ENCODE measurements at regions not wholly inside any gene's neighbourhood (a gene's known extent, or its start where the extent isn't known, plus 50 kb on each side); places are given as distances from the start of the nearest gene placed in this dataset.

- TF ChIP-seq, protein P1, sequence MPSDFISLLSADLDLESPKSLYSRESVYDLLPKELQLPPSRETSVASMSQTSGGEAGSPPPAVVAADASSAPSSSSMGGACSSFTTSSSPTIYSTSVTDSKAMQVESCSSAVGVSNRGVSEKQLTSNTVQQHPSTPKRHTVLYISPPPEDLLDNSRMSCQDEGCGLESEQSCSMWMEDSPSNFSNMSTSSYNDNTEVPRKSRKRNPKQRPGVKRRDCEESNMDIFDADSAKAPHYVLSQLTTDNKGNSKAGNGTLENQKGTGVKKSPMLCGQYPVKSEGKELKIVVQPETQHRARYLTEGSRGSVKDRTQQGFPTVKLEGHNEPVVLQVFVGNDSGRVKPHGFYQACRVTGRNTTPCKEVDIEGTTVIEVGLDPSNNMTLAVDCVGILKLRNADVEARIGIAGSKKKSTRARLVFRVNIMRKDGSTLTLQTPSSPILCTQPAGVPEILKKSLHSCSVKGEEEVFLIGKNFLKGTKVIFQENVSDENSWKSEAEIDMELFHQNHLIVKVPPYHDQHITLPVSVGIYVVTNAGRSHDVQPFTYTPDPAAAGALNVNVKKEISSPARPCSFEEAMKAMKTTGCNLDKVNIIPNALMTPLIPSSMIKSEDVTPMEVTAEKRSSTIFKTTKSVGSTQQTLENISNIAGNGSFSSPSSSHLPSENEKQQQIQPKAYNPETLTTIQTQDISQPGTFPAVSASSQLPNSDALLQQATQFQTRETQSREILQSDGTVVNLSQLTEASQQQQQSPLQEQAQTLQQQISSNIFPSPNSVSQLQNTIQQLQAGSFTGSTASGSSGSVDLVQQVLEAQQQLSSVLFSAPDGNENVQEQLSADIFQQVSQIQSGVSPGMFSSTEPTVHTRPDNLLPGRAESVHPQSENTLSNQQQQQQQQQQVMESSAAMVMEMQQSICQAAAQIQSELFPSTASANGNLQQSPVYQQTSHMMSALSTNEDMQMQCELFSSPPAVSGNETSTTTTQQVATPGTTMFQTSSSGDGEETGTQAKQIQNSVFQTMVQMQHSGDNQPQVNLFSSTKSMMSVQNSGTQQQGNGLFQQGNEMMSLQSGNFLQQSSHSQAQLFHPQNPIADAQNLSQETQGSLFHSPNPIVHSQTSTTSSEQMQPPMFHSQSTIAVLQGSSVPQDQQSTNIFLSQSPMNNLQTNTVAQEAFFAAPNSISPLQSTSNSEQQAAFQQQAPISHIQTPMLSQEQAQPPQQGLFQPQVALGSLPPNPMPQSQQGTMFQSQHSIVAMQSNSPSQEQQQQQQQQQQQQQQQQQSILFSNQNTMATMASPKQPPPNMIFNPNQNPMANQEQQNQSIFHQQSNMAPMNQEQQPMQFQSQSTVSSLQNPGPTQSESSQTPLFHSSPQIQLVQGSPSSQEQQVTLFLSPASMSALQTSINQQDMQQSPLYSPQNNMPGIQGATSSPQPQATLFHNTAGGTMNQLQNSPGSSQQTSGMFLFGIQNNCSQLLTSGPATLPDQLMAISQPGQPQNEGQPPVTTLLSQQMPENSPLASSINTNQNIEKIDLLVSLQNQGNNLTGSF (CRISPR knock-in tag; IDR thresholded peaks at IDR 0.05): no peak
- TF ChIP-seq HDAC6 (IDR thresholded peaks at IDR 0.05; ENCODE audit: low read depth, low read length) (no peak), MIER3 (CRISPR knock-in tag; IDR thresholded peaks at IDR 0.05; ENCODE audit: borderline replicate concordance) (no peak), NBN (conservative IDR thresholded peaks at IDR 0.05) (no peak), GABPB1 (CRISPR knock-in tag; IDR thresholded peaks at IDR 0.05) (no peak), FOXK1 (CRISPR knock-in tag; IDR thresholded peaks at IDR 0.05; ENCODE audit: borderline replicate concordance, low read depth) (no peak)
- TF ChIP-seq, protein P2, sequence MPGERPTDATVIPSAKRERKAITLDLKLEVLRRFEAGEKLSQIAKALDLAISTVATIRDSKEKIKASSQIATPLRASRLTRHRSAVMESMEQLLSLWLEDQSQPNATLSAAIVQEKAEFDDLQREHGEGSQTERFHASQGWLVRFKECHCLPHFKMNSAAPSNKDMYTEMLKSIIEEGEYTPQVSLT (CRISPR knock-in tag; IDR thresholded peaks at IDR 0.05; ENCODE audit: borderline replicate concordance, low read depth): no peak
- TF ChIP-seq, protein P3, sequence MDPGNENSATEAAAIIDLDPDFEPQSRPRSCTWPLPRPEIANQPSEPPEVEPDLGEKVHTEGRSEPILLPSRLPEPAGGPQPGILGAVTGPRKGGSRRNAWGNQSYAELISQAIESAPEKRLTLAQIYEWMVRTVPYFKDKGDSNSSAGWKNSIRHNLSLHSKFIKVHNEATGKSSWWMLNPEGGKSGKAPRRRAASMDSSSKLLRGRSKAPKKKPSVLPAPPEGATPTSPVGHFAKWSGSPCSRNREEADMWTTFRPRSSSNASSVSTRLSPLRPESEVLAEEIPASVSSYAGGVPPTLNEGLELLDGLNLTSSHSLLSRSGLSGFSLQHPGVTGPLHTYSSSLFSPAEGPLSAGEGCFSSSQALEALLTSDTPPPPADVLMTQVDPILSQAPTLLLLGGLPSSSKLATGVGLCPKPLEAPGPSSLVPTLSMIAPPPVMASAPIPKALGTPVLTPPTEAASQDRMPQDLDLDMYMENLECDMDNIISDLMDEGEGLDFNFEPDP (CRISPR knock-in tag; conservative IDR thresholded peaks at IDR 0.05): no peak
- TF ChIP-seq, protein P4, sequence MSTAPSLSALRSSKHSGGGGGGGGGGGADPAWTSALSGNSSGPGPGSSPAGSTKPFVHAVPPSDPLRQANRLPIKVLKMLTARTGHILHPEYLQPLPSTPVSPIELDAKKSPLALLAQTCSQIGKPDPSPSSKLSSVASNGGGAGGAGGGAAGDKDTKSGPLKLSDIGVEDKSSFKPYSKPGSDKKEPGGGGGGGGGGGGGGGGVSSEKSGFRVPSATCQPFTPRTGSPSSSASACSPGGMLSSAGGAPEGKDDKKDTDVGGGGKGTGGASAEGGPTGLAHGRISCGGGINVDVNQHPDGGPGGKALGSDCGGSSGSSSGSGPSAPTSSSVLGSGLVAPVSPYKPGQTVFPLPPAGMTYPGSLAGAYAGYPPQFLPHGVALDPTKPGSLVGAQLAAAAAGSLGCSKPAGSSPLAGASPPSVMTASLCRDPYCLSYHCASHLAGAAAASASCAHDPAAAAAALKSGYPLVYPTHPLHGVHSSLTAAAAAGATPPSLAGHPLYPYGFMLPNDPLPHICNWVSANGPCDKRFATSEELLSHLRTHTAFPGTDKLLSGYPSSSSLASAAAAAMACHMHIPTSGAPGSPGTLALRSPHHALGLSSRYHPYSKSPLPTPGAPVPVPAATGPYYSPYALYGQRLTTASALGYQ (CRISPR knock-in tag; IDR thresholded peaks at IDR 0.05): no peak
Observed at GRCh38 chr13:97135883-97136282, 86.2 kb upstream of the MBNL2 start (continued).
